Activated CD8-positive, alpha-beta memory T cell treated with anti-CD3 and anti-CD28 coated beads for 36 hours (primary cell): ENCODE measurements at regions not wholly inside any gene's neighbourhood (a gene's known extent, or its start where the extent isn't known, plus 50 kb on each side); places are given as distances from the start of the nearest gene placed in this dataset.

Experiments used
- CTCF ChIA-PET: fragments of 350-600 bp; sonication (Branson Sonifier 250); formaldehyde crosslinking; loops from one replicate; lab custom pipeline; 2021; ENCODE audit warnings: antibody characterized with exemption; lab: Charles Lee
- POLR2A ChIA-PET: fragments of 350-600 bp; sonication (Branson Sonifier 250); formaldehyde crosslinking; loops from one replicate; lab custom pipeline; 2021; ENCODE audit warnings: antibody characterized with exemption; lab: Charles Lee

- CTCF ChIA-PET: interaction anchor here (0.8 to 1.6 kb wide), 5 partner anchors 19 to 231 kb away, joined by 3 to 5 read pairs (median 3); no protein-coding TSS in a partner anchor
- POLR2A ChIA-PET: no interaction called here
Measured at GRCh38 chr2:190781604-190782198, 98.9 kb upstream of the GLS start.

- ChIA-PET POLR2A (no interaction called here), CTCF (interaction anchor here (0.6 to 1.6 kb wide), 5 partner anchors 13 to 231 kb away, joined by 3 to 4 read pairs (median 3); no protein-coding TSS in a partner anchor)
Measured at GRCh38 chr2:190782264-190782663, 98.4 kb upstream of the GLS start.

GRCh38 chr2:190783513-190784263 is 96.9 kb upstream of the GLS start:
- CTCF ChIA-PET: interaction anchor here (0.6 to 1.3 kb wide), 3 partner anchors 8 to 105 kb away, joined by 3 read pairs; no protein-coding TSS in a partner anchor
- POLR2A ChIA-PET: interaction anchor here (1.7 kb wide), 1 partner anchor 133 kb away, joined by 7 read pairs; no protein-coding TSS in a partner anchor

- ChIA-PET POLR2A (interaction anchor here (1.7 kb wide), 1 partner anchor 135 kb away, joined by 7 read pairs; no protein-coding TSS in a partner anchor), CTCF (no interaction called here)
Measured at GRCh38 chr2:190785334-190785733, 95.3 kb upstream of the GLS start.

- ChIA-PET CTCF (no interaction called here), POLR2A (no interaction called here)
Measured at GRCh38 chr2:190786404-190787166, 94.0 kb upstream of the GLS start.

- ChIA-PET CTCF (no interaction called here), POLR2A (no interaction called here)
Measured at GRCh38 chr2:190787743-190788235, 92.8 kb upstream of the GLS start.

GRCh38 chr2:190789074-190790004 is 91.3 kb upstream of the GLS start:
- CTCF ChIA-PET: no interaction called here
- POLR2A ChIA-PET: no interaction called here

GRCh38 chr2:190791347-190791975 is 89.2 kb upstream of the GLS start:
- ChIA-PET POLR2A (no interaction called here), CTCF (interaction anchor here (1.4 to 1.5 kb wide), 2 partner anchors 8 to 59 kb away, joined by 3 to 4 read pairs; no protein-coding TSS in a partner anchor)

GRCh38 chr2:190791976-190792575 is 88.5 kb upstream of the GLS start:
- POLR2A ChIA-PET: no interaction called here
- CTCF ChIA-PET: interaction anchor here (1.4 to 1.5 kb wide), 3 partner anchors 9 to 58 kb away, joined by 3 to 4 read pairs (median 3); no protein-coding TSS in a partner anchor

- ChIA-PET POLR2A (interaction anchor here (1.0 kb wide), 1 partner anchor 114 kb away, joined by 3 read pairs; no protein-coding TSS in a partner anchor), CTCF (interaction anchor here (1.4 kb wide), 1 partner anchor 8 kb away, joined by 3 read pairs; no protein-coding TSS in a partner anchor)
Measured at GRCh38 chr2:190792956-190793888, 87.4 kb upstream of the GLS start.

- ChIA-PET POLR2A (interaction anchor here (1.0 kb wide), 1 partner anchor 116 kb away, joined by 3 read pairs; no protein-coding TSS in a partner anchor), CTCF (interaction anchor here (0.9 kb wide), 1 partner anchor 81 kb away, joined by 3 read pairs; no protein-coding TSS in a partner anchor)
Measured at GRCh38 chr2:190794377-190794776, 86.2 kb upstream of the GLS start.

GRCh38 chr2:190794790-190795189 is 85.8 kb upstream of the GLS start:
- CTCF ChIA-PET: interaction anchor here (0.9 kb wide), 1 partner anchor 80 kb away, joined by 3 read pairs; no protein-coding TSS in a partner anchor
- POLR2A ChIA-PET: no interaction called here

- CTCF ChIA-PET: interaction anchor here (0.7 to 0.9 kb wide), 3 partner anchors 13 to 152 kb away, joined by 3 to 7 read pairs (median 4); no protein-coding TSS in a partner anchor
- POLR2A ChIA-PET: no interaction called here
Measured at GRCh38 chr2:190795686-190796085, 84.9 kb upstream of the GLS start.

- POLR2A ChIA-PET: no interaction called here
Measured at GRCh38 chr2:190799999-190800398, 80.6 kb upstream of the GLS start.

GRCh38 chr2:190800528-190800927 is 80.1 kb upstream of the GLS start:
- ChIA-PET POLR2A (no interaction called here), CTCF (interaction anchor here (1.5 kb wide), 1 partner anchor 19 kb away, joined by 5 read pairs; no protein-coding TSS in a partner anchor)

More at GRCh38 chr2:190799999-190800398, 80.6 kb upstream of the GLS start:
- CTCF ChIA-PET: no interaction called here

- CTCF ChIA-PET: no interaction called here
- POLR2A ChIA-PET: no interaction called here
Measured at GRCh38 chr2:190802129-190802528, 78.5 kb upstream of the GLS start.
